Kidney capillary endothelial cell (primary cell): ENCODE measurements at regions not wholly inside any gene's neighbourhood (a gene's known extent, or its start where the extent isn't known, plus 50 kb on each side); places are given as distances from the start of the nearest gene placed in this dataset.

Experiments
- DNase-seq: peaks from one replicate; pipeline ENCODE4 v3.0.0-alpha.2; 2018; ENCODE audit warnings: low spot score

- DNase-seq: peak; percentile 21
Observed at GRCh38 chr13:76516013-76516412, 370.2 kb downstream of the KCTD12 start.

GRCh38 chr13:76512721-76513145 lies 373.5 kb downstream of the KCTD12 start:
- peak; percentile 94 for DNase-seq

- DNase-seq: no peak
Observed at GRCh38 chr13:76505437-76505836, 380.8 kb downstream of the KCTD12 start.

GRCh38 chr13:76503766-76504165 lies 382.4 kb downstream of the KCTD12 start:
- DNase-seq: no peak

GRCh38 chr13:76503291-76503690 lies 382.9 kb downstream of the KCTD12 start:
- no peak for DNase-seq

GRCh38 chr13:76500894-76501293 lies 385.3 kb downstream of the KCTD12 start:
- DNase-seq: no peak

- no peak for DNase-seq
Observed at GRCh38 chr13:76499891-76500290, 386.3 kb downstream of the KCTD12 start.

GRCh38 chr13:76489274-76489673 lies 396.9 kb downstream of the KCTD12 start:
- no peak for DNase-seq

GRCh38 chr13:76481738-76482137 lies 404.5 kb downstream of the KCTD12 start:
- DNase-seq: no peak

GRCh38 chr13:76474966-76475365 lies 411.2 kb downstream of the KCTD12 start:
- no peak for DNase-seq

GRCh38 chr13:76474356-76474755 lies 411.8 kb downstream of the KCTD12 start:
- DNase-seq: no peak

GRCh38 chr13:76473552-76474134 lies 412.6 kb downstream of the KCTD12 start:
- DNase-seq: peak; percentile 79

- no peak for DNase-seq
Observed at GRCh38 chr13:76472916-76473315, 413.3 kb downstream of the KCTD12 start.

GRCh38 chr13:76471486-76471885 lies 414.7 kb downstream of the KCTD12 start:
- no peak for DNase-seq

- DNase-seq: no peak
Observed at GRCh38 chr13:76470991-76471390, 415.2 kb downstream of the KCTD12 start.

GRCh38 chr13:76466043-76466442 lies 420.2 kb downstream of the KCTD12 start:
- peak; percentile 41 for DNase-seq

- no peak for DNase-seq
Observed at GRCh38 chr13:76463314-76463713, 422.9 kb downstream of the KCTD12 start.

GRCh38 chr13:76461999-76462398 lies 424.2 kb downstream of the KCTD12 start:
- no peak for DNase-seq

- DNase-seq: no peak
Observed at GRCh38 chr13:76461484-76461883, 424.7 kb downstream of the KCTD12 start.

- no peak for DNase-seq
Observed at GRCh38 chr13:76459863-76460262, 426.3 kb downstream of the KCTD12 start.

GRCh38 chr13:76455960-76456359 lies 430.2 kb downstream of the KCTD12 start:
- peak; percentile 48 for DNase-seq

GRCh38 chr13:76454991-76455390 lies 431.2 kb downstream of the KCTD12 start:
- DNase-seq: no peak

- DNase-seq: no peak
Observed at GRCh38 chr13:76449716-76450115, 436.5 kb downstream of the KCTD12 start.

GRCh38 chr13:76446191-76446590 lies 440.0 kb downstream of the KCTD12 start:
- no peak for DNase-seq

GRCh38 chr13:76440568-76440967 lies 445.6 kb downstream of the KCTD12 start:
- DNase-seq: no peak
